ENCODE measurements at regions not wholly inside any gene's neighbourhood (a gene's known extent, or its start where the extent isn't known, plus 50 kb on each side); places are given as distances from the start of the nearest gene placed in this dataset.
"Not testable (repeated sequence)": the region's sequence is repeated elsewhere in the genome, so short reads cannot be mapped to it uniquely, and the experiment has no call there.

- 90 to 94% (median 92%) methylated on average over 6 of the region's 6 CpGs for WGBS, 5 donors
- H3K27me3 ChIP-seq = no peaks in the 10 kb centered on the region
- DNase-seq = no peak
- H3K27ac ChIP-seq = no peak overlapping the region
- H3K4me3 ChIP-seq = no peak overlapping the region
- H3K36me3 ChIP-seq = no peaks in the 10 kb centered on the region
- peaks cover 0 to 10% (median 4%) of the 10 kb centered on the region in 4 donors for H3K9me3 ChIP-seq
- intact Hi-C loops (cut with DNase I; ENCODE audit: low total_unique reads) = no loop called here
- H3K4me1 ChIP-seq = peaks cover 0 to under 1% (median 0%) of the 10 kb centered on the region in 4 donors
- no peak for TF ChIP-seq EP300 (IDR thresholded peaks at IDR 0.05)
- TF ChIP-seq CTCF (IDR thresholded peaks at IDR 0.05) = no peak
- no peak for TF ChIP-seq POLR2AphosphoS5 (IDR thresholded peaks at IDR 0.05)
- no peak for TF ChIP-seq POLR2A (IDR thresholded peaks at IDR 0.05)
Measured at GRCh38 chr2:72078773-72079172, 68.9 kb downstream of the CYP26B1 start.

DNA sequence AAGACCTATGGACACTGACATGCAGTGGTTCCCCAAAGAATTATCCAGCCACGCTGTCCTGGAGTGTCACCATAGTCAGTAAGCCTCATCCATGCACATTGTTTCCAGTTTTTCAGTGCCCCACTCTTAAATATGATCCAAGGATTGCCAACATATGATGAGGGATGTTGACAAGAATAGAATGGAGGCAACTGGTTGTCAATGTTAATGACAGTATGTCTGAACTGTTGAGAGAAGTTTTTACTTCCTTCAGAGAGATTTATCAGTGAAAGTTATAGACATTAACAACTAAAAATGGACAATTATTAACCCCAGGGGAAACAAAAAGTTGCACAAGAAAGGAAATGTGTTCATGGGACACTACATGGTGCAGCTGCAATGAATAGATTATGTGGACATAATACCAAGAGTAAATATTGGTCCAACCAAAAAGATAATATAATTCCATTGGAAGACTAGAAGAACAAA is 69.9 kb downstream of the CYP26B1 start:
- no peaks in the 10 kb centered on the region for H3K4me1 ChIP-seq
- no peaks in the 10 kb centered on the region for H3K27me3 ChIP-seq
- WGBS, 5 donors = 69 to 91% (median 77%) methylated on average over 1 of the region's 1 CpG
- no peak overlapping the region for H3K4me3 ChIP-seq
- DNase-seq = no peak
- intact Hi-C loops (cut with DNase I; ENCODE audit: low total_unique reads) = no loop called here
- no peaks in the 10 kb centered on the region for H3K36me3 ChIP-seq
- H3K27ac ChIP-seq = no peak overlapping the region
- peaks cover 0 to 20% (median 14%) of the 10 kb centered on the region in 4 donors for H3K9me3 ChIP-seq
- no peak for TF ChIP-seq EP300 (IDR thresholded peaks at IDR 0.05)
- no peak for TF ChIP-seq POLR2AphosphoS5 (IDR thresholded peaks at IDR 0.05)
- TF ChIP-seq POLR2A (IDR thresholded peaks at IDR 0.05) = no peak
- TF ChIP-seq CTCF (IDR thresholded peaks at IDR 0.05) = no peak

- H3K4me3 ChIP-seq; H3K27ac ChIP-seq; H3K36me3 ChIP-seq; H3K27me3 ChIP-seq; DNase-seq; intact Hi-C loops (cut with DNase I; ENCODE audit: low total_unique reads); H3K4me1 ChIP-seq: not testable (repeated sequence)
- peaks cover 0 to 20% (median 15%) of the 10 kb centered on the region in 4 donors for H3K9me3 ChIP-seq
- 83 to 90% (median 84%) methylated on average over 7 to 8 of the region's 8 CpGs for WGBS, 5 donors
Measured at GRCh38 chr2:72073373-72073772, 74.3 kb downstream of the CYP26B1 start.

- H3K4me3 ChIP-seq; H3K9me3 ChIP-seq; DNase-seq; intact Hi-C loops (cut with DNase I; ENCODE audit: low total_unique reads); H3K27me3 ChIP-seq; H3K4me1 ChIP-seq; H3K36me3 ChIP-seq; H3K27ac ChIP-seq: not testable (repeated sequence)
- 49 to 81% (median 67%) methylated on average over 4 to 14 of the region's 14 CpGs for WGBS, 5 donors
Measured at GRCh38 chr2:72064197-72064596, 83.5 kb downstream of the CYP26B1 start.

GRCh38 chr2:72062336-72062735 is 85.3 kb downstream of the CYP26B1 start:
- Histone ChIP-seq H3K9me3 (no peaks in the 10 kb centered on the region), H3K27me3 (peaks cover 0 to 7% (median 0%) of the 10 kb centered on the region in 3 donors), H3K27ac (no peak overlapping the region), H3K36me3 (no peaks in the 10 kb centered on the region), H3K4me1 (no peaks in the 10 kb centered on the region), H3K4me3 (no peak overlapping the region)
- 47 to 73% (median 70%) methylated on average over 3 of the region's 3 CpGs for WGBS, 5 donors
- no peak for DNase-seq
- TF ChIP-seq POLR2AphosphoS5 (IDR thresholded peaks at IDR 0.05) = no peak
- no peak for TF ChIP-seq POLR2A (IDR thresholded peaks at IDR 0.05)
- no peak for TF ChIP-seq EP300 (IDR thresholded peaks at IDR 0.05)
- TF ChIP-seq CTCF (IDR thresholded peaks at IDR 0.05) = no peak
- intact Hi-C loops (cut with DNase I; ENCODE audit: low total_unique reads) = no loop called here

All from stomach (tissue), 8 donors.